HG03460 (cell line): ENCODE measurements at regions not wholly inside any gene's neighbourhood (a gene's known extent, or its start where the extent isn't known, plus 50 kb on each side); places are given as distances from the start of the nearest gene placed in this dataset.
"Not testable (repeated sequence)": the region's sequence is repeated elsewhere in the genome, so short reads cannot be mapped to it uniquely, and the experiment has no call there.

Source experiments
- ATAC-seq: cut with Tn5 transposase; IDR thresholded peaks from one replicate; pipeline ENCODE4 v1.9.1; 2021; ENCODE audit not compliant: unreplicated experiment

- no peak for ATAC-seq
These were observed 109.2 kb downstream of the OSTF1 start for GRCh38 chr9:75197561-75197960.

- no peak for ATAC-seq
These were observed 110.1 kb downstream of the OSTF1 start for GRCh38 chr9:75198436-75198835.

GRCh38 chr9:75200892-75201470 lies 112.7 kb downstream of the OSTF1 start:
- no peak for ATAC-seq

GRCh38 chr9:75201480-75202209 lies 113.3 kb downstream of the OSTF1 start:
- no peak for ATAC-seq

GRCh38 chr9:75207997-75208396 lies 119.7 kb downstream of the OSTF1 start:
- ATAC-seq, result not testable (repeated sequence)

- ATAC-seq, result no peak
These were observed 121.9 kb downstream of the OSTF1 start for GRCh38 chr9:75210215-75210614.

GRCh38 chr9:75213765-75214164 lies 125.5 kb downstream of the OSTF1 start:
- ATAC-seq, result no peak

- no peak for ATAC-seq
These were observed 138.3 kb downstream of the OSTF1 start for GRCh38 chr9:75226403-75227139.

GRCh38 chr9:75228893-75229292 lies 140.6 kb downstream of the OSTF1 start:
- ATAC-seq, result no peak

GRCh38 chr9:75229605-75230332 lies 141.5 kb downstream of the OSTF1 start:
- ATAC-seq, result no peak

- no peak for ATAC-seq
These were observed 142.2 kb downstream of the OSTF1 start for GRCh38 chr9:75230469-75230868.

- ATAC-seq, result no peak
These were observed 142.9 kb downstream of the OSTF1 start for GRCh38 chr9:75231167-75231566.

GRCh38 chr9:75233011-75233410 lies 144.7 kb downstream of the OSTF1 start:
- ATAC-seq, result no peak

- ATAC-seq, result no peak
These were observed 147.3 kb downstream of the OSTF1 start for GRCh38 chr9:75235632-75236031.

- ATAC-seq, result peak; percentile 87
These were observed 150.1 kb downstream of the OSTF1 start for GRCh38 chr9:75238311-75238976.

- no peak for ATAC-seq
These were observed 150.9 kb downstream of the OSTF1 start for GRCh38 chr9:75239176-75239575.

GRCh38 chr9:75242426-75242825 lies 154.1 kb downstream of the OSTF1 start:
- no peak for ATAC-seq

- no peak for ATAC-seq
These were observed 158.6 kb downstream of the OSTF1 start for GRCh38 chr9:75246949-75247348.

GRCh38 chr9:75265525-75265972 lies 177.2 kb downstream of the OSTF1 start:
- ATAC-seq, result peak; percentile 88

GRCh38 chr9:75269197-75269596 lies 180.9 kb downstream of the OSTF1 start:
- ATAC-seq, result no peak

- ATAC-seq, result not testable (repeated sequence)
These were observed 184.7 kb downstream of the OSTF1 start for GRCh38 chr9:75273055-75273454.
